ENCODE measurements at regions not wholly inside any gene's neighbourhood (a gene's known extent, or its start where the extent isn't known, plus 50 kb on each side); places are given as distances from the start of the nearest gene placed in this dataset.

GRCh38 chr6:164008902-164009301 is 594.4 kb downstream of the QKI start:
- DNase-seq, result no peak

GRCh38 chr6:164007881-164008280 is 593.4 kb downstream of the QKI start:
- no peak for DNase-seq

GRCh38 chr6:164006459-164006858 is 591.9 kb downstream of the QKI start:
- no peak for DNase-seq

GRCh38 chr6:164005004-164005711 is 590.6 kb downstream of the QKI start:
- no peak for DNase-seq

- DNase-seq, result no peak
Observed at GRCh38 chr6:164000276-164000675, 585.8 kb downstream of the QKI start.

GRCh38 chr6:163999475-164000125 is 585.1 kb downstream of the QKI start:
- DNase-seq, result no peak

- no peak for DNase-seq
Observed at GRCh38 chr6:163998496-163998895, 584.0 kb downstream of the QKI start.

- no peak for DNase-seq
Observed at GRCh38 chr6:163996491-163996890, 582.0 kb downstream of the QKI start.

GRCh38 chr6:163994566-163994965 is 580.0 kb downstream of the QKI start:
- no peak for DNase-seq

GRCh38 chr6:163992701-163993100 is 578.2 kb downstream of the QKI start:
- no peak for DNase-seq

- DNase-seq, result no peak
Observed at GRCh38 chr6:163992056-163992455, 577.5 kb downstream of the QKI start.

GRCh38 chr6:163991321-163991720 is 576.8 kb downstream of the QKI start:
- DNase-seq, result no peak

- DNase-seq, result no peak
Observed at GRCh38 chr6:163986313-163986712, 571.8 kb downstream of the QKI start.

- no peak for DNase-seq
Observed at GRCh38 chr6:163985710-163986109, 571.2 kb downstream of the QKI start.

- DNase-seq, result no peak
Observed at GRCh38 chr6:163985040-163985439, 570.5 kb downstream of the QKI start.

GRCh38 chr6:163984124-163984936 is 569.8 kb downstream of the QKI start:
- no peak for DNase-seq

GRCh38 chr6:163983679-163984078 is 569.2 kb downstream of the QKI start:
- DNase-seq, result no peak

- DNase-seq, result no peak
Observed at GRCh38 chr6:163974322-163974721, 559.8 kb downstream of the QKI start.

GRCh38 chr6:163971841-163972838 is 557.6 kb downstream of the QKI start:
- DNase-seq, result no peak

GRCh38 chr6:163970846-163971564 is 556.5 kb downstream of the QKI start:
- DNase-seq, result no peak

- no peak for DNase-seq
Observed at GRCh38 chr6:163965426-163966348, 551.2 kb downstream of the QKI start.
